Thoracic aorta (tissue), 2 donors: ENCODE measurements at regions not wholly inside any gene's neighbourhood (a gene's known extent, or its start where the extent isn't known, plus 50 kb on each side); places are given as distances from the start of the nearest gene placed in this dataset.
"Not testable (repeated sequence)": the region's sequence is repeated elsewhere in the genome, so short reads cannot be mapped to it uniquely, and the experiment has no call there.

Experiments
- ATAC-seq: fragments of 150-250 bp; one replicate; pipeline ENCODE4 v1.8.0; 2017; ENCODE audit warnings: low read depth; ENCODE audit not compliant: insufficient number of reproducible peaks, low FRiP score
- DNase-seq: peaks from one replicate; pipeline ENCODE4 v3.0.0-alpha.2; 2020; ENCODE audit warnings: low spot score
- H3K27ac ChIP-seq, 2 donors: fragments of 200-600 bp; sonication (generic); 1 replicate in 1 of 2; 2 replicates in 1 of 2; pipeline ENCODE4 v1.5.1; 2016; ENCODE audit warnings: mild to moderate bottlenecking in 2 of 2, moderate library complexity in 2 of 2
- H3K27me3 ChIP-seq: fragments of 200-600 bp; sonication (generic); replicated peaks from 2 replicates; pipeline ENCODE4 v1.6.0; 2016; ENCODE audit warnings: mild to moderate bottlenecking; ENCODE audit not compliant: insufficient read depth
- H3K36me3 ChIP-seq: fragments of 200-600 bp; sonication (generic); one replicate; pipeline ENCODE4 v1.5.1; 2016
- H3K4me1 ChIP-seq, 2 donors: fragments of 200-600 bp; sonication (generic); 1 replicate in 1 of 2; 2 replicates in 1 of 2; pipeline versions ENCODE4 v1.5.1 to v1.6.0; 2016; ENCODE audit warnings: low read depth in 2 of 2, mild to moderate bottlenecking in 1 of 2; ENCODE audit not compliant: control insufficient read depth in 1 of 2
- H3K4me3 ChIP-seq: fragments of 200-600 bp; sonication (generic); 2 replicates; pipeline ENCODE4 v1.5.1; 2016; ENCODE audit warnings: mild to moderate bottlenecking
- H3K9me3 ChIP-seq: fragments of 200-600 bp; sonication (generic); 2 replicates; pipeline ENCODE4 v1.5.1; 2016
- CTCF ChIP-seq: fragments of 200-600 bp; sonication (generic); IDR thresholded peaks from one replicate; pipeline ENCODE4 v1.5.1; 2019; ENCODE audit warnings: antibody characterized with exemption

DNA sequence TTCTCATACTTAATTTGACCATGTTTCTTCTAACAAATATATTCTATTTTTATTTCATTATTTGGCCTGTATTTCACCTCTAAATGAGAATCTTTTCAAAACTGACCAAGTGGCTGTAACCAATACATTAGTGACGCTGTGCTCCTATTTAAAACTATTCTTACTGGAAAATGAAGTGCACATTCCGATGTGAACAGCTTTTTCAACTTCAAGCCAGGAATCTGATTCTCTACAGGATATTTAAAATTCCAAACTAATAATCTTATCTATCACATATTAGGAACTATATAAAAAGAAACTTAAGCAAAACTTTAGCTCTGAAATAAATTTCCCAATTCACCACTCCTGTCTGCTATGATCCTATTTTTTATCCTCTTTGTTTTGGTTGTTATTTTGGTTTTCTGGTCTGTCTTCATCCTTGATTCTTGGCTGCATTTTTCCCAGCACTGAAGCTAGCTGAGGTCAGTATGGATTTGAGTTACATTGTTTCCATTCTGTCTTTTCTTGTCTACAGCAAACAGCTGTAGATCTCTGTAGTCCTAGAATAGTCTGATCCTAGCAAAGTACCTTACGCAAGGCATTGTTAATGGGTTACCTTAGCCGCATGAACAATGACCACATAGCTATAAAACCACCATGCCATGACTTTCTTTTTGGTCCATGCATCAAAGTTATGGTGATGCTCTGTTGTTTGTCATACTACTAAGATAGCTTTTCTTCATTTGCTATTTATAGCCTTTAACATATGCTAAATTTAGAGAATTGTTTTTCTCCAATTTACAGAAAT lies 748.6 kb upstream of the SPRY2 start:
- H3K4me3 ChIP-seq, result no peak overlapping the region
- no peaks in the 10 kb centered on the region for H3K36me3 ChIP-seq
- TF ChIP-seq CTCF, result no peak
- no peaks in the 10 kb centered on the region for H3K9me3 ChIP-seq
- H3K27me3 ChIP-seq, result no peaks in the 10 kb centered on the region
- ATAC-seq (no peak), DNase-seq (no peak)
- H3K27ac ChIP-seq, result no peak overlapping the region
- no peaks in the 10 kb centered on the region for H3K4me1 ChIP-seq

DNA sequence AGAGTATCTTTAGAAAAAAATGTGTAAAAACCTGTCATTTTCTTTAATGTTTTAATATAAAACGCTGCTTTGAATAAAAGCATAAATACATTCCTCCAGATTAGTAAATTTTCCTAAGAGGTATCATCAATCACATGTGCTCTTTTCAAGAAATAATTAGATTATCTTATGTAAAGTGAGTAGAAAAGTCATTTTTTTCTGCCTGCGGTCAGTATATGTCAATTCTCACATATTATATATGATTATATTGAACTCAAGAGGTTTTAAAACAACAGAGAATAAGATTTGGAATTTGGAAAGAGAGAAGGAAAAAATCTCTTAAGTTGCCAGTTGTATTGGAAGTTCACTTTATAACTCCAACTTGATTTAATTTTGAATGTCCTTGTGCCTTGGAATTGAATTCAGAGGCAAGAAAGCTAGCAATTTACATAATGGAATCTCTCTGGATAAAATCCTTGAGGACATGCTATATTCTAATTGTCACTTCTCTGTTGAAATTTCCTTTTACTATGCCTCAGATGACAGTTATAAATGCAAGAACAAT lies 740.1 kb upstream of the SPRY2 start:
- no peaks in the 10 kb centered on the region for H3K27me3 ChIP-seq
- ATAC-seq (no peak), DNase-seq (no peak)
- no peaks in the 10 kb centered on the region for H3K9me3 ChIP-seq
- no peak overlapping the region for H3K27ac ChIP-seq
- no peaks in the 10 kb centered on the region for H3K36me3 ChIP-seq
- no peaks in the 10 kb centered on the region for H3K4me1 ChIP-seq
- TF ChIP-seq CTCF, result no peak
- no peak overlapping the region for H3K4me3 ChIP-seq

GRCh38 chr13:81078048-81078447 lies 737.1 kb upstream of the SPRY2 start:
- H3K9me3 ChIP-seq, result no peaks in the 10 kb centered on the region
- no peaks in the 10 kb centered on the region for H3K4me1 ChIP-seq
- no peak overlapping the region for H3K27ac ChIP-seq
- no peak for TF ChIP-seq CTCF
- H3K4me3 ChIP-seq, result no peak overlapping the region
- H3K27me3 ChIP-seq, result no peaks in the 10 kb centered on the region
- H3K36me3 ChIP-seq, result no peaks in the 10 kb centered on the region
- DNase-seq, result no peak
- ATAC-seq, result no peak

DNA sequence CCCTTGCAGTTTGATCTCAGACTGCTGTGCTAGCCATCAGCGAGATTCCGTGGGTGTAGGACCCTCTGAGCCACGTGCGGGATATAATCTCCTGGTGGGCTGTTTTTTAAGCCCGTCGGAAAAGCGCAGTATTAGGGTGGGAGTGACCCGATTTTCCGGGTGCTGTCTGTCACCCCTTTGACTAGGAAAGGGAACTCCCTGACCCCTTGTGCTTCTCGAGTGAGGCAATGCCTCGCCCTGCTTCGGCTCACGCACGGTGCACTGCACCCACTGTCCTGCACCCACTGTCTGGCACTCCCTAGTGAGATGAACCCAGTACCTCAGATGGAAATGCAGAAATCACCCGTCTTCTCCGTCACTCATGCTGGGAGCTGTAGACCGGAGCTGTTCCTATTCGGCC lies 728.9 kb upstream of the SPRY2 start:
- not testable (repeated sequence) for H3K4me3 ChIP-seq, H3K27ac ChIP-seq, DNase-seq, H3K27me3 ChIP-seq, H3K36me3 ChIP-seq, ATAC-seq, H3K9me3 ChIP-seq, H3K4me1 ChIP-seq

- H3K27me3 ChIP-seq, result no peaks in the 10 kb centered on the region
- no peak for DNase-seq
- H3K9me3 ChIP-seq, result no peaks in the 10 kb centered on the region
- H3K27ac ChIP-seq, result no peak overlapping the region
- H3K4me1 ChIP-seq, result no peaks in the 10 kb centered on the region
- TF ChIP-seq CTCF, result no peak
- H3K36me3 ChIP-seq, result no peaks in the 10 kb centered on the region
- no peak overlapping the region for H3K4me3 ChIP-seq
- ATAC-seq, result no peak
These were observed 718.0 kb upstream of the SPRY2 start for GRCh38 chr13:81058916-81059290.
